PC-9 (cell line): ENCODE measurements at regions not wholly inside any gene's neighbourhood (a gene's known extent, or its start where the extent isn't known, plus 50 kb on each side); places are given as distances from the start of the nearest gene placed in this dataset.

Source experiments
- CTCF ChIP-seq: fragments of 200-600 bp; sonication (generic); conservative IDR thresholded peaks from 2 replicates; pipeline ENCODE4 v1.6.1; 2017; ENCODE audit warnings: mixed run types, antibody characterized with exemption, mild to moderate bottlenecking, moderate library complexity
- EZH2 ChIP-seq: fragments of 200-600 bp; sonication (generic); IDR thresholded peaks from 2 replicates; pipeline ENCODE4 v1.8.0; 2017; ENCODE audit warnings: antibody characterized with exemption, low read depth

GRCh38 chr5:135242021-135242865 lies 156.8 kb downstream of the MACROH2A1 start:
- no peak for TF ChIP-seq CTCF
- TF ChIP-seq EZH2: no peak
